ENCODE measurements at regions not wholly inside any gene's neighbourhood (a gene's known extent, or its start where the extent isn't known, plus 50 kb on each side); places are given as distances from the start of the nearest gene placed in this dataset.
"Not testable (repeated sequence)": the region's sequence is repeated elsewhere in the genome, so short reads cannot be mapped to it uniquely, and the experiment has no call there.

- Histone ChIP-seq H3K27me3 (ENCODE audit: low read depth) (no peaks in the 10 kb centered on the region), H3K36me3 (no peaks in the 10 kb centered on the region), H3K27ac (replicated peaks) (no peak overlapping the region), H3K9me3 (replicated peaks) (no peaks in the 10 kb centered on the region), H3K4me3 (no peak overlapping the region), H3K4me1 (no peaks in the 10 kb centered on the region)
- DNase-seq, result no peak
- intact Hi-C loops (cut with micrococcal nuclease), result no loop called here
- TF ChIP-seq CTCF (IDR thresholded peaks at IDR 0.05; ENCODE audit: borderline replicate concordance), result no peak
Observed at GRCh38 chr7:68401313-68401712, 1197.0 kb upstream of the AUTS2 start.

- TF ChIP-seq CTCF (IDR thresholded peaks at IDR 0.05; ENCODE audit: borderline replicate concordance), result no peak
- Histone ChIP-seq H3K9me3 (replicated peaks) (no peaks in the 10 kb centered on the region), H3K27me3 (ENCODE audit: low read depth) (no peaks in the 10 kb centered on the region), H3K4me3 (no peak overlapping the region), H3K4me1 (no peaks in the 10 kb centered on the region), H3K27ac (replicated peaks) (no peak overlapping the region), H3K36me3 (no peaks in the 10 kb centered on the region)
- intact Hi-C loops (cut with micrococcal nuclease), result no loop called here
- no peak for DNase-seq
Observed at GRCh38 chr7:68406480-68406879, 1191.8 kb upstream of the AUTS2 start.

- DNase-seq, result no peak
- no peak overlapping the region for H3K27ac ChIP-seq (replicated peaks)
- H3K36me3 ChIP-seq, result no peaks in the 10 kb centered on the region
- no peak for TF ChIP-seq CTCF (IDR thresholded peaks at IDR 0.05; ENCODE audit: borderline replicate concordance)
- no peaks in the 10 kb centered on the region for H3K9me3 ChIP-seq (replicated peaks)
- H3K27me3 ChIP-seq (ENCODE audit: low read depth), result no peaks in the 10 kb centered on the region
- no peaks in the 10 kb centered on the region for H3K4me1 ChIP-seq
- intact Hi-C loops (cut with micrococcal nuclease), result no loop called here
- H3K4me3 ChIP-seq, result no peak overlapping the region
Observed at GRCh38 chr7:68407460-68407859, 1190.8 kb upstream of the AUTS2 start.

GRCh38 chr7:68408873-68409272, 1189.4 kb upstream of the AUTS2 start:
- Histone ChIP-seq H3K36me3 (no peaks in the 10 kb centered on the region), H3K4me3 (no peak overlapping the region), H3K27me3 (ENCODE audit: low read depth) (no peaks in the 10 kb centered on the region), H3K4me1 (no peaks in the 10 kb centered on the region), H3K9me3 (replicated peaks) (no peaks in the 10 kb centered on the region), H3K27ac (replicated peaks) (no peak overlapping the region)
- TF ChIP-seq CTCF (IDR thresholded peaks at IDR 0.05; ENCODE audit: borderline replicate concordance), result no peak
- DNase-seq, result no peak
- intact Hi-C loops (cut with micrococcal nuclease), result no loop called here

- no peaks in the 10 kb centered on the region for H3K27me3 ChIP-seq (ENCODE audit: low read depth)
- no peak for TF ChIP-seq CTCF (IDR thresholded peaks at IDR 0.05; ENCODE audit: borderline replicate concordance)
- no peak overlapping the region for H3K4me3 ChIP-seq
- H3K27ac ChIP-seq (replicated peaks), result no peak overlapping the region
- no peaks in the 10 kb centered on the region for H3K9me3 ChIP-seq (replicated peaks)
- no peaks in the 10 kb centered on the region for H3K4me1 ChIP-seq
- H3K36me3 ChIP-seq, result no peaks in the 10 kb centered on the region
- intact Hi-C loops (cut with micrococcal nuclease), result no loop called here
- no peak for DNase-seq
Observed at GRCh38 chr7:68409851-68410250, 1188.4 kb upstream of the AUTS2 start.

GRCh38 chr7:68410693-68411092, 1187.6 kb upstream of the AUTS2 start:
- H3K27ac ChIP-seq (replicated peaks); intact Hi-C loops (cut with micrococcal nuclease); H3K4me3 ChIP-seq; H3K36me3 ChIP-seq; H3K4me1 ChIP-seq; H3K27me3 ChIP-seq (ENCODE audit: low read depth); DNase-seq; H3K9me3 ChIP-seq (replicated peaks): not testable (repeated sequence)
